ENCODE measurements at regions not wholly inside any gene's neighbourhood (a gene's known extent, or its start where the extent isn't known, plus 50 kb on each side); places are given as distances from the start of the nearest gene placed in this dataset.

DNA sequence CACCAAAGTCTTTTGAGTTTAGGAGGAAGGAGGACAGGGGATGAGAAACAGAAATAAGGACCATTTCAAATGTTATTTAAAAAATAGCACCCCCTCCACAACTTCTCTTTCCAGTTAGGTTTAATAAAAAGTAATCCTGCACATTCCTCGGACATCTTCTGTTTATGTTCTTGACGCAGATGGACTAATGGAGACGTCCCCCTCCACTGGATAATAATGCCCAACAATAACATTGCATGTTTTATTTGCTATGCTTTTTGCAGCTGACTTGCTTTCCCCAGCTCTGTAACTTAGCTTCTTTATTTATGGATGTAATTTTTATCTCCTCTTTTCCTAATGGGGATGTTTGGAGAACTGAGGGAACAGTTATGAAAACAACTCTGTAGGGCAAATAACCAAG, 89.5 kb downstream of the MAT2B start:
- H3K4me2 ChIP-seq (ENCODE audit: control insufficient read depth, extremely low read depth, insufficient read depth, low read depth, low read length), result no peak overlapping the region
- H3K79me2 ChIP-seq (ENCODE audit: control insufficient read depth, insufficient read depth, low read length), result no peaks in the 10 kb centered on the region
- dilution Hi-C loops (cut with MboI; ENCODE audit: extremely low pct_ligation_motif_present, low sequenced_read_pairs), result no loop called here
- no peak for TF ChIP-seq EZH2 (IDR thresholded peaks at IDR 0.05; ENCODE audit: low read length)
- TF ChIP-seq, protein P1, sequence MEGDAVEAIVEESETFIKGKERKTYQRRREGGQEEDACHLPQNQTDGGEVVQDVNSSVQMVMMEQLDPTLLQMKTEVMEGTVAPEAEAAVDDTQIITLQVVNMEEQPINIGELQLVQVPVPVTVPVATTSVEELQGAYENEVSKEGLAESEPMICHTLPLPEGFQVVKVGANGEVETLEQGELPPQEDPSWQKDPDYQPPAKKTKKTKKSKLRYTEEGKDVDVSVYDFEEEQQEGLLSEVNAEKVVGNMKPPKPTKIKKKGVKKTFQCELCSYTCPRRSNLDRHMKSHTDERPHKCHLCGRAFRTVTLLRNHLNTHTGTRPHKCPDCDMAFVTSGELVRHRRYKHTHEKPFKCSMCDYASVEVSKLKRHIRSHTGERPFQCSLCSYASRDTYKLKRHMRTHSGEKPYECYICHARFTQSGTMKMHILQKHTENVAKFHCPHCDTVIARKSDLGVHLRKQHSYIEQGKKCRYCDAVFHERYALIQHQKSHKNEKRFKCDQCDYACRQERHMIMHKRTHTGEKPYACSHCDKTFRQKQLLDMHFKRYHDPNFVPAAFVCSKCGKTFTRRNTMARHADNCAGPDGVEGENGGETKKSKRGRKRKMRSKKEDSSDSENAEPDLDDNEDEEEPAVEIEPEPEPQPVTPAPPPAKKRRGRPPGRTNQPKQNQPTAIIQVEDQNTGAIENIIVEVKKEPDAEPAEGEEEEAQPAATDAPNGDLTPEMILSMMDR (optimal IDR thresholded peaks at IDR 0.05 in 1 of 3, IDR thresholded peaks at IDR 0.05 in 1 of 3, conservative IDR thresholded peaks at IDR 0.05 in 1 of 3; ENCODE audit: extremely low read depth in 1 of 3, insufficient read depth in 2 of 3, low read length in 3 of 3), result no peak
- H3K9ac ChIP-seq (ENCODE audit: control insufficient read depth, extremely low read depth, insufficient read depth, low read length), result no peak overlapping the region
- no peak overlapping the region for H3K27ac ChIP-seq (ENCODE audit: control insufficient read depth, insufficient read depth, low read length)
- H3K4me1 ChIP-seq (ENCODE audit: control insufficient read depth, extremely low read depth, insufficient read depth, low read length), result no peaks in the 10 kb centered on the region
- H2AFZ ChIP-seq (ENCODE audit: control insufficient read depth, low read length), result no peak overlapping the region
- no peaks in the 10 kb centered on the region for H4K20me1 ChIP-seq (ENCODE audit: control insufficient read depth, extremely low read depth, insufficient read depth, low read length)
- H3K9me1 ChIP-seq (ENCODE audit: control insufficient read depth, extremely low read depth, insufficient read depth, low read length), result no peaks in the 10 kb centered on the region
- DNase-seq (ENCODE audit: low read depth, low spot score) (no peak), FAIRE-seq (no peak)
- H3K27me3 ChIP-seq (ENCODE audit: control insufficient read depth, extremely low read depth, insufficient read depth, low read length), result no peaks in the 10 kb centered on the region
- no peak overlapping the region for H3K4me3 ChIP-seq (ENCODE audit: control insufficient read depth in 2 of 3, extremely low read depth in 1 of 3, insufficient read depth in 2 of 3, low read depth in 1 of 3, low read length in 3 of 3)
- no peaks in the 10 kb centered on the region for H3K9me3 ChIP-seq (ENCODE audit: control insufficient read depth, low read depth, low read length)
- no peaks in the 10 kb centered on the region for H3K36me3 ChIP-seq (ENCODE audit: control insufficient read depth in 2 of 2, extremely low read depth in 1 of 2, insufficient read depth in 2 of 2, low read length in 2 of 2)

- no peaks in the 10 kb centered on the region for H3K9me1 ChIP-seq (ENCODE audit: control insufficient read depth, extremely low read depth, insufficient read depth, low read length)
- no peaks in the 10 kb centered on the region for H3K9me3 ChIP-seq (ENCODE audit: control insufficient read depth, low read depth, low read length)
- no peaks in the 10 kb centered on the region for H3K36me3 ChIP-seq (ENCODE audit: control insufficient read depth in 2 of 2, extremely low read depth in 1 of 2, insufficient read depth in 2 of 2, low read length in 2 of 2)
- no peaks in the 10 kb centered on the region for H3K79me2 ChIP-seq (ENCODE audit: control insufficient read depth, insufficient read depth, low read length)
- H3K4me1 ChIP-seq (ENCODE audit: control insufficient read depth, extremely low read depth, insufficient read depth, low read length), result no peaks in the 10 kb centered on the region
- H2AFZ ChIP-seq (ENCODE audit: control insufficient read depth, low read length), result no peak overlapping the region
- no peak overlapping the region for H3K4me3 ChIP-seq (ENCODE audit: control insufficient read depth in 2 of 3, extremely low read depth in 1 of 3, insufficient read depth in 2 of 3, low read depth in 1 of 3, low read length in 3 of 3)
- no peak overlapping the region for H3K27ac ChIP-seq (ENCODE audit: control insufficient read depth, insufficient read depth, low read length)
- no peak overlapping the region for H3K4me2 ChIP-seq (ENCODE audit: control insufficient read depth, extremely low read depth, insufficient read depth, low read depth, low read length)
- H3K9ac ChIP-seq (ENCODE audit: control insufficient read depth, extremely low read depth, insufficient read depth, low read length), result no peak overlapping the region
- dilution Hi-C loops (cut with MboI; ENCODE audit: extremely low pct_ligation_motif_present, low sequenced_read_pairs), result no loop called here
- no peaks in the 10 kb centered on the region for H4K20me1 ChIP-seq (ENCODE audit: control insufficient read depth, extremely low read depth, insufficient read depth, low read length)
- TF ChIP-seq, protein P1 (optimal IDR thresholded peaks at IDR 0.05 in 1 of 3, IDR thresholded peaks at IDR 0.05 in 1 of 3, conservative IDR thresholded peaks at IDR 0.05 in 1 of 3; ENCODE audit: extremely low read depth in 1 of 3, insufficient read depth in 2 of 3, low read length in 3 of 3), result no peak
- no peak for TF ChIP-seq EZH2 (IDR thresholded peaks at IDR 0.05; ENCODE audit: low read length)
- H3K27me3 ChIP-seq (ENCODE audit: control insufficient read depth, extremely low read depth, insufficient read depth, low read length), result no peaks in the 10 kb centered on the region
- FAIRE-seq (no peak), DNase-seq (ENCODE audit: low read depth, low spot score) (no peak)
These were observed 90.7 kb downstream of the MAT2B start for GRCh38 chr5:163595932-163596607.

All from keratinocyte (primary cell).